ENCODE measurements at regions not wholly inside any gene's neighbourhood (a gene's known extent, or its start where the extent isn't known, plus 50 kb on each side); places are given as distances from the start of the nearest gene placed in this dataset.

GRCh38 chr5:102068870-102069269, 227.2 kb downstream of the SLCO4C1 start:
- TF ChIP-seq CTCF (IDR thresholded peaks at IDR 0.05): no peak
- TF ChIP-seq POLR2AphosphoS5 (IDR thresholded peaks at IDR 0.05): no peak
